MV-4-11 (cell line): ENCODE measurements at regions not wholly inside any gene's neighbourhood (a gene's known extent, or its start where the extent isn't known, plus 50 kb on each side); places are given as distances from the start of the nearest gene placed in this dataset.

ENCODE experiments used
- DNase-seq: peaks from one replicate; lab custom pipeline; 2025; lab: John Stamatoyannopoulos, UW

DNA sequence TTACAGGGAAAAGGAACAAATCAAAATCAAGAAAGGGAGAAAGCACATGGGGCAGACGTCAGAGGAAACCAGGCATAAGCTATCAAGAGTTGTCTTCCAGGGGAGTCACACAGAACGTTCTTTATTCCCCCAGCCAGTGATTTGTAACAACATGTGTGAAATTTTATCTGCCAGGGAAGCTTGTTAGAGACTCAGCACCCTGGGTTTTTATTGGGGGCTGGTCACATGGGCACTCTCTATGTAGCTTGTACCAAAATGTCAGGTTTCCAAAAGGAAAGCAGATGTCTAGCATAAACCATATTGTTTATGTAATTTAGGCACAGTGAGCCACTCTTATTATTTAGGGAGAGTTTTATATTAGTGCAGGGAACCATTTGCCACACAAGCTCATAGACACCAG lies 440.4 kb upstream of the DCN start:
- no peak for DNase-seq

- no peak for DNase-seq
Observed at GRCh38 chr12:91622037-91622436, 439.4 kb upstream of the DCN start.

DNA sequence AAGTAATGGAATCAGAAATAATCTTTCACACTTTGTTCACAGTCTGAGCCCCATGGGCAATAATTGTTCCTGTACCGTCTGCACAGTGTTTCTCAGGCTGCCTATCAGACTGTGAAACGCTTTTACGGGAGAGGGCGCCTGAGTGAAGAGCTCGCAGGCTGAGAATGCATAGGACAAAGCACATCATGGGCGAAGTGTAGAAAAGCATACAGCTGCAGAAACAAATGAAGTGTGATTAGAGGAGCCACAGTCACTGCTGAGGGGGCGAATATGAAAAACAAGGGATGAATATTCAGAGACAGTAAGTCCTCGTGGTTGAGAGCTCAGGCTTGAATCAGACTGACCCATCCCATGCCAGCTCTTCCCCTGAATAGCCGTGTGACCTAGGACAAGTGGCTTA lies 438.4 kb upstream of the DCN start:
- no peak for DNase-seq

- DNase-seq = no peak
Observed at GRCh38 chr12:91620422-91620821, 437.8 kb upstream of the DCN start.

- DNase-seq = no peak
Observed at GRCh38 chr12:91618281-91618680, 435.7 kb upstream of the DCN start.

- no peak for DNase-seq
Observed at GRCh38 chr12:91617818-91618217, 435.2 kb upstream of the DCN start.

GRCh38 chr12:91616416-91616815 lies 433.8 kb upstream of the DCN start:
- DNase-seq = peak; percentile 54

DNA sequence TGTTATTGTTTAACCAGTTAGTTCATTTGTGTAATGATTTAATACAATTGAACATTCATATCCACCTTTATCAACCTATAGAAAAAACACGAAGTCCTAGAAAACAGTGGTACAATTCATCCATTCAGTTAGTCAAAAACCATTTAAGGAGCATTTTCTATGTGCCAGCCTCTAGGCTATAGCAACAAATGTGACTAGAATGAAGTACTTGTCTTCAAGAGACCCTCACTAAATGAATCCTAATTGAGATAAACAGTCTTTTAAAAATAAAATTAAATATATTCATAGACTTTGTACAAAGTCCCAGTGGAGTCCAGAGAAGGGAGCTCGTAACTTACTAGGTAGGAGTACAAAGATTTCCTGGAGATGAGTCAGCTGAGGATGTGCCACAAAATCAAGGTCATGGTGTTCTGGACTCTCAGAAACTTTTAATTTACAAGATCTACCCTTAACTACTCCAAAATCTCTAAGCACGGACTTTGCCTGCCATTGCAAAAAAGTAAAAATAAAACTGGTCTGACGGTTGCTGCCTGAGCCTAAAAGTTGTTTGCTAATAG lies 430.7 kb upstream of the DCN start:
- DNase-seq = no peak

DNA sequence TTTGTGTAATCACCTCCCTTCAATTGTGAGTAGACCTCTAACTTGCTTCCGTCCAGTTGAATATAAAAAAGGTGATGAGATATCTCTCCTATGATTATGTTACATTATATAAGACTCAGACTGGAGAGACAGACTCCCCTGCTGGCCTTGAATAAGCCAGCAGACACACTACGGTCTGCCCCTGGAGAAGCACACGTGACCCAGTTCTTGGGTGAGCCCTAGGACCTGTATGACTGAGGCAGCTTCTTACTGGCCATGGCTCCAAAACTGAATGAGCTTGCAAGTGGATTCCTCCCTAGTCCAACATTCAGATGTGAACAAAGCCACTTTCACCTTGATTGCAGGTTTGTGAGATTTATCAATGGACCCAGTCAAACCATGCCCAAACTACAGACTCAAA lies 427.9 kb upstream of the DCN start:
- DNase-seq = no peak

GRCh38 chr12:91609283-91609682 lies 426.7 kb upstream of the DCN start:
- DNase-seq = no peak

DNA sequence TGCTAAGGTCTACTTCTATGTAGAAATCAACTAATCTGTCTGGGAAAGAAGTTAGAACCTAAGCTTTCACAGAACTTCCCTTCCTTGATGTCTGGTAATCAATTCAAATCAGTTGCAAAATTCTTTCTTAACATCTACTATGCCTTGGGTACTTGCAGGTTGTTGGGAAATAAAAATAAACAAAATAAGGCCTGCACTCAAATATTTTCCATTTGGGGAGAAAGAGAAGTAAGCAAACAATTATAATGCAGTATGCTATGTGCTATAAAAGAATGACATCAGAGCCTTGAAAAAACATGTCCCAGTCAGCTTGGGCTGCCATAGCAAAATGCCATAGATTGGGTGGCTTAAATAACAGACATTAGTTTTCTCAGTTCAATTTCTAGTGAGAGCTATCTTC lies 425.9 kb upstream of the DCN start:
- DNase-seq = no peak

- DNase-seq = no peak
Observed at GRCh38 chr12:91606662-91607377, 424.2 kb upstream of the DCN start.

- no peak for DNase-seq
Observed at GRCh38 chr12:91604897-91605296, 422.3 kb upstream of the DCN start.

GRCh38 chr12:91603060-91603459 lies 420.4 kb upstream of the DCN start:
- no peak for DNase-seq

GRCh38 chr12:91601054-91601453 lies 418.4 kb upstream of the DCN start:
- no peak for DNase-seq

DNA sequence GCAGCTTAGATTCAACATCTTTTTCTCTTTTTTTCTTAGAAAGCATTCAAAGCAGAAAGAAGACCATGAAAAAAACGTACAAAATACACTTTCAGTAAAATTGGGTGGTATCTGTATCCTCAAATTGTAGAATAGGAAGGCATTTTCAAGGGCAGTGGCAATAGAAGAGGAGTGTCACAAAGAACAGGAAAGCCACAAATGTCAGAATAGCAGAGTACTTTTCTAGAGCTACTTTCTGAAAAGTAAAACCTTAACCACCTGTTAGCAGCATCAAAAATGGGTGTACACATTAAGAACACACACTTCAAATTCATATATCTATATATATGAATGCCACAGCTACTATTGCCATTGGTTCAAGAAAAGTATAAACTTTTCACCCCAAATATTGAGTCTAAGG lies 412.1 kb upstream of the DCN start:
- DNase-seq = no peak

DNA sequence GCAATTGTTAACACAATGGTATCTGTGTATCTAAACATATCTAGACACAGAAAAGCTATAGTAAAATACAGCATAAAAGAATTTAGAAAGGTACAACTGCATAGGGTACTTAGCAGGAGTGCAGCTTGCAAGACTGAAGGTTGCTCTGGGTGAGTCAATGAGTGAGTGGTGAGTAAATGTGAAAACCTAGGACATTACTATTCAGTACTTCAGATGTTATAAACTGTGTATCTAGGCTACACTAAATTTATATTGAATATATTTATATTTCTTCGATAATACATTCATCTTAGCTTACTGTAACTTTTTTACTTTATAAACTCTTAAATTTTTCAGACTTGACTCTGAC lies 409.0 kb upstream of the DCN start:
- DNase-seq = no peak

DNA sequence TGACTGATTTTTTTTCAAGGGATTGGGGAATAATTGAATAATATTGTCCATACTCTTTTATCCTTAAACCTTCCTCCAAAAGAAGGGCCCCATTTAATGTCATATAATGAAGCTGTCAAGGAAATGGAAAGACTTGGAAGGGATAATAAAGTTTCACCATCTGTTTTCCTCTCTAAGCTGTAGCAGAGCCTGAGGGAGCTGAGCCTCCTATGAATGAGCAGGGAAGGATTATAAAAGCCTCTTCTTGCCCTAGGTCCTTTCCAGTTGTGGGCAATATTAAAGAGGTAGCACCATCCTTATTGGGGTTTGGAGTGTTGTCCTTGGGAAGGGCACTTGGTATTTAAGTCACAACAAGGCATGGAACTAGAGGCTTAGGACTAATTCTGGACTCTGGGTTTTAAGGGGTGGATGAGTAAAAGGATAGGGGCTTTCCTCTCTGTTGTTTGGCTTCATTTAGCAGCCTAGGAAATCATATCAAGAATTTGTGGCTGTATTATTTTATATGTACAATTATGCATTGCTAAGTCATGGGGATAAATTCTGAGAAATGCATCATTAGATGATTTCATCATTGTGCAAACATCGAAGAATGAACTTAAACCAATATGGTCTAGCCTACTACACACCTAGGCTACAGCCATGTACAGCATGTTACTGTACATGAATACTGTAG lies 408.5 kb upstream of the DCN start:
- DNase-seq = no peak

GRCh38 chr12:91588874-91589454 lies 406.3 kb upstream of the DCN start:
- DNase-seq = no peak

GRCh38 chr12:91586015-91586414 lies 403.4 kb upstream of the DCN start:
- DNase-seq = no peak

DNA sequence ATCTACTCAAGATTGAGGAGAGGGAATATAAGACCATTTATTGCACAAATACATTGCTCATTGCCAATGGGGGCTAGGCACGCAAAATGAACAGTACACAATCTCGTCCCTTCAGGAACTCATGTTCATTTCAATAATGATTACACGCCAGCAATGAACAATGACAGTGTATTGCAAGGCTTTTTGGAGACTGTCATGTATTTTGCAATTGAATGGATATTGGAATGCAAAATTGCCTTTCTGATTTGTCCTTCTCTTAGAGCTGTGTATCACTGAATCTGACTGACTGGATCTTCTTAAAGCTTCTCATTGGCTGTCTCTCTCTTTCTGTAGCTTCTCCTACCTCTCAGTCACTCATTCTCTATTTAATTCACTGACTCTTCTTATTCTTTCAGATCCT lies 400.2 kb upstream of the DCN start:
- no peak for DNase-seq

DNA sequence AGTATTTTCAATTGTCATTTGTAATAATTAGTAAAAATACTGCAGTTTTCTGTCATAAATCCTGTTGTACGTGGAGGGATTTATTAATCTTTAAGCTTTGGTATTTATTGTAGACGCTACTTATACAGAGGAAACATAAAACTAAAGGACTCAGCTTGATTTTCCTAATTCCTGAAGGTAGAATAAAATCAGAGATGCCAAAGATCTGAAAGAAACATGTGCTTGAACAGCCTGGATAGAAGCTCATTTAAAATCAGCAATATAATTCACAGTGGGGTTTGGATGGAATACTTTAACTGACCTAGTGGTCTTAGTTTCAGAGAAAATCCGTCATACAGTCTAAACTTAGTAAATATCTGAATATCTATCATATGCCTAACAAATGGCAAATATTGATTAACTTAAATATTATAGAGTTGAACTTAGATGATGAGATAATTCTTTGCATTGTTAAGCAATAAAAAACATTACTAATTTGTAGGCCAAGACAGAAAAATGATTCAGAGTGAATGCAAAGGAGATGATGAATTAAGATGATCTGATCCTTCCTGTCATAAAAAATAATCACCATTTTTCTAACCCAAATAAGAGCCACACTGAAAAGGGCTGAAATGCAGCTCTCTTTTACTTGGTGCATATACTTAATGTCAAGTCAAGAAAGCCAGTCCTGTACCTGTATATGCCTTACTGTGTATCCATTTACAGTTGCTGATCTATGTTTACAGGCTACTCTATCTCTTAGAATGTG lies 397.1 kb upstream of the DCN start:
- DNase-seq = no peak
